ENCODE measurements at regions not wholly inside any gene's neighbourhood (a gene's known extent, or its start where the extent isn't known, plus 50 kb on each side); places are given as distances from the start of the nearest gene placed in this dataset.

GRCh38 chr18:77528872-77529271 is 279.2 kb downstream of the GALR1 start:
- H3K4me3 ChIP-seq (ENCODE audit: low read length), result no peak overlapping the region
- DNase-seq (ENCODE audit: low read depth), result no peak
- TF ChIP-seq CTCF (conservative IDR thresholded peaks at IDR 0.05; ENCODE audit: low read length), result no peak

- H3K4me3 ChIP-seq (ENCODE audit: low read length), result no peak overlapping the region
- TF ChIP-seq CTCF (conservative IDR thresholded peaks at IDR 0.05; ENCODE audit: low read length), result no peak
- DNase-seq (ENCODE audit: low read depth), result no peak
These were observed 280.0 kb downstream of the GALR1 start for GRCh38 chr18:77529492-77530176.

- TF ChIP-seq CTCF (conservative IDR thresholded peaks at IDR 0.05; ENCODE audit: low read length), result no peak
- no peak for DNase-seq (ENCODE audit: low read depth)
- H3K4me3 ChIP-seq (ENCODE audit: low read length), result no peak overlapping the region
These were observed 281.1 kb downstream of the GALR1 start for GRCh38 chr18:77530732-77531131.

GRCh38 chr18:77539860-77540259 is 290.2 kb downstream of the GALR1 start:
- no peak for DNase-seq (ENCODE audit: low read depth)
- no peak for TF ChIP-seq CTCF (conservative IDR thresholded peaks at IDR 0.05; ENCODE audit: low read length)
- no peak overlapping the region for H3K4me3 ChIP-seq (ENCODE audit: low read length)

GRCh38 chr18:77544792-77545191 is 295.1 kb downstream of the GALR1 start:
- no peak overlapping the region for H3K4me3 ChIP-seq (ENCODE audit: low read length)
- no peak for TF ChIP-seq CTCF (conservative IDR thresholded peaks at IDR 0.05; ENCODE audit: low read length)
- DNase-seq (ENCODE audit: low read depth), result no peak

- TF ChIP-seq CTCF (conservative IDR thresholded peaks at IDR 0.05; ENCODE audit: low read length), result no peak
- no peak overlapping the region for H3K4me3 ChIP-seq (ENCODE audit: low read length)
- no peak for DNase-seq (ENCODE audit: low read depth)
These were observed 298.1 kb downstream of the GALR1 start for GRCh38 chr18:77547757-77548156.

- no peak for DNase-seq (ENCODE audit: low read depth)
- no peak for TF ChIP-seq CTCF (conservative IDR thresholded peaks at IDR 0.05; ENCODE audit: low read length)
- H3K4me3 ChIP-seq (ENCODE audit: low read length), result no peak overlapping the region
These were observed 299.3 kb downstream of the GALR1 start for GRCh38 chr18:77548790-77549420.

Data from AG10803 (cell line).